WTC11 (cell line): ENCODE measurements at regions not wholly inside any gene's neighbourhood (a gene's known extent, or its start where the extent isn't known, plus 50 kb on each side); places are given as distances from the start of the nearest gene placed in this dataset.

Source experiments
- ATAC-seq: fragments of 200-7000 bp; cut with Tn5 transposase; 2 replicates; pipeline ENCODE4 v1.10.0; 2021; ENCODE audit warnings: mild to moderate bottlenecking, moderate library complexity
- CTCF ChIA-PET: fragments of 300-600 bp; sonication (Branson Sonifier 250); formaldehyde crosslinking; loops from one replicate; lab custom pipeline; 2021; ENCODE audit warnings: antibody characterized with exemption; lab: Charles Lee
- POLR2A ChIA-PET: fragments of 350-600 bp; sonication (Branson Sonifier 250); formaldehyde crosslinking; loops from one replicate; lab custom pipeline; 2021; ENCODE audit warnings: antibody characterized with exemption; lab: Charles Lee
- DNase-seq: peaks from one replicate; pipeline ENCODE4 v3.0.0; 2021; ENCODE audit warnings: low spot score
- H3K27ac Mint-ChIP-seq: 2 replicates; pipeline ENCODE4 v1.8.0; 2021; ENCODE audit warnings: mixed read lengths
- H3K27me3 Mint-ChIP-seq: 2 replicates; pipeline ENCODE4 v1.8.0; 2021; ENCODE audit warnings: low read depth, mild to moderate bottlenecking, moderate library complexity, mixed read lengths
- H3K36me3 Mint-ChIP-seq: 2 replicates; pipeline ENCODE4 v1.8.0; 2021; ENCODE audit warnings: mixed read lengths
- H3K4me1 Mint-ChIP-seq: 2 replicates; pipeline ENCODE4 v1.8.0; 2022; ENCODE audit warnings: mixed read lengths
- H3K4me3 Mint-ChIP-seq: 2 replicates; pipeline ENCODE4 v1.8.0; 2021; ENCODE audit warnings: mild to moderate bottlenecking, moderate library complexity, mixed read lengths
- H3K9me3 Mint-ChIP-seq: 2 replicates; pipeline ENCODE4 v1.8.0; 2021; ENCODE audit warnings: mixed read lengths
- FOXK1 ChIP-seq: sonication (generic); formaldehyde crosslinking; IDR thresholded peaks from 2 replicates; pipeline ENCODE4 v1.8.0; 2022; ENCODE audit warnings: mild to moderate bottlenecking, moderate library complexity, missing genetic modification reagents
- GRHL2 ChIP-seq: fragments of 250-450 bp; sonication (Bioruptor Pico); IDR thresholded peaks from 2 replicates; pipeline ENCODE4 v1.8.0; 2022; ENCODE audit warnings: mild to moderate bottlenecking, moderate library complexity; ENCODE audit not compliant: insufficient replicate concordance, severe bottlenecking
- MXD4 ChIP-seq: fragments of 250-450 bp; sonication (Bioruptor Pico); IDR thresholded peaks from 2 replicates; pipeline ENCODE4 v1.8.0; 2021; ENCODE audit warnings: mild to moderate bottlenecking, moderate library complexity, borderline replicate concordance
- NFE2L1 ChIP-seq: sonication (generic); formaldehyde crosslinking; IDR thresholded peaks from 2 replicates; pipeline ENCODE4 v1.8.1; 2023; ENCODE audit warnings: missing genetic modification reagents
- NR1H2 ChIP-seq: sonication (generic); formaldehyde crosslinking; IDR thresholded peaks from 2 replicates; pipeline ENCODE4 v1.9.0; 2021; ENCODE audit warnings: mild to moderate bottlenecking, moderate library complexity, missing genetic modification reagents
- SMAD4 ChIP-seq: sonication (generic); formaldehyde crosslinking; IDR thresholded peaks from 2 replicates; pipeline ENCODE4 v1.8.0; 2022; ENCODE audit warnings: mild to moderate bottlenecking, missing genetic modification reagents
- ZNF396 ChIP-seq: fragments of 250-450 bp; sonication (Bioruptor Pico); IDR thresholded peaks from 2 replicates; pipeline ENCODE4 v1.8.0; 2021; ENCODE audit warnings: mild to moderate bottlenecking, moderate library complexity, borderline replicate concordance
- ZNF671 ChIP-seq: fragments of 250-450 bp; sonication (Bioruptor Pico); IDR thresholded peaks from 2 replicates; pipeline ENCODE4 v1.8.0; 2021; ENCODE audit warnings: mild to moderate bottlenecking
- TF ChIP-seq, protein P1 (sequence below): sonication (generic); formaldehyde crosslinking; IDR thresholded peaks from 2 replicates; pipeline ENCODE4 v1.8.0; 2023; ENCODE audit warnings: mild to moderate bottlenecking, missing genetic modification reagents
- TF ChIP-seq, protein P2 (sequence below): sonication (generic); formaldehyde crosslinking; IDR thresholded peaks from 2 replicates; pipeline ENCODE4 v1.8.0; 2022; ENCODE audit warnings: mild to moderate bottlenecking, missing genetic modification reagents
- TF ChIP-seq, protein P3 (sequence below): fragments of 250-450 bp; sonication (Bioruptor Pico); IDR thresholded peaks from 2 replicates; pipeline ENCODE4 v1.9.0; 2021; ENCODE audit warnings: mild to moderate bottlenecking, borderline replicate concordance
- TF ChIP-seq, protein P4 (sequence below): fragments of 200-600 bp; IDR thresholded peaks from 2 replicates; pipeline ENCODE4 v1.8.0; 2022; ENCODE audit warnings: antibody characterized with exemption
- TF ChIP-seq, protein P5 (sequence below): sonication (generic); formaldehyde crosslinking; IDR thresholded peaks from 2 replicates; pipeline ENCODE4 v1.8.1; 2022; ENCODE audit warnings: low read depth, missing genetic modification reagents, borderline replicate concordance
- TF ChIP-seq, protein P6 (sequence below): sonication (generic); formaldehyde crosslinking; conservative IDR thresholded peaks from 2 replicates; pipeline ENCODE4 v1.8.1; 2023; ENCODE audit warnings: mild to moderate bottlenecking, low read depth, missing genetic modification reagents, moderate library complexity
- TF ChIP-seq, protein P7 (sequence below): sonication (generic); formaldehyde crosslinking; IDR thresholded peaks from 2 replicates; pipeline ENCODE4 v1.8.1; 2022; ENCODE audit warnings: low read depth, mild to moderate bottlenecking, moderate library complexity, missing genetic modification reagents, borderline replicate concordance
- TF ChIP-seq, protein P8 (sequence below): fragments of 250-450 bp; sonication (Bioruptor Pico); IDR thresholded peaks from 2 replicates; pipeline ENCODE4 v1.9.0; 2021; ENCODE audit warnings: mild to moderate bottlenecking
- TF ChIP-seq, protein P9 (sequence below): fragments of 250-450 bp; sonication (Bioruptor Pico); IDR thresholded peaks from 2 replicates; pipeline ENCODE4 v1.9.0; 2021; ENCODE audit warnings: moderate library complexity, mild to moderate bottlenecking, inconsistent platforms, borderline replicate concordance

DNA sequence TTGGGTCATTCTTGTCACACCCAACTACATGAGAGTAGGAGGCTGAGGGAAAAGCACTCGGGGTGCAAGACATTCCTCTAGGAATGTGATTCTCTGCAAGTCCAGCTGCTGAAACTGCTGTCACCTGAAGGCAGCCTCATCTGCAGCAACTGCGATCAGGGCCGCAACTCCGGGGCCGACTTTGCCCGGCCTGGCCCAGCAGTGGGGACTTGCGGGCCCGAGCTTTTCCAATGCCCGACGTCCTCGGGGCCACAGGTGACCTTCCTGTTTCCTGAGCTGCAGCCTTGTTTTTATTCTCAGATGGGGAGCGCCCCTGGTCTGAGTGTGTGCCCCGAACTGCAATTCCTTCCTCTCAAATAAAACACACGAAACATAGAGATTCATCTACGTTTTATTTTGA lies 104.7 kb upstream of the NKX1-1 start:
- Mint-ChIP-seq H3K27ac (no peak overlapping the region), H3K4me1 (peaks cover 4% of the 10 kb centered on the region), H3K4me3 (no peak overlapping the region), H3K9me3 (peaks cover 3% of the 10 kb centered on the region; the same call in 1 of the 2 replicates), H3K36me3 (no peaks in the 10 kb centered on the region), H3K27me3 (no peaks in the 10 kb centered on the region)
- ChIA-PET POLR2A (no interaction called here), CTCF (interaction anchor here (1.1 to 3.3 kb wide), 3 partner anchors 38 to 142 kb away, joined by 4 to 19 read pairs (median 11); no protein-coding TSS in a partner anchor)
- DNase-seq (no peak), ATAC-seq (no peak)
- TF ChIP-seq ZNF396 (no peak), GRHL2 (CRISPR knock-in tag) (no peak), NFE2L1 (no peak), SMAD4 (CRISPR knock-in tag) (no peak), MXD4 (CRISPR knock-in tag) (no peak), ZNF671 (CRISPR knock-in tag) (no peak), NR1H2 (CRISPR knock-in tag) (no peak), FOXK1 (CRISPR knock-in tag) (no peak)
- TF ChIP-seq, protein P1, sequence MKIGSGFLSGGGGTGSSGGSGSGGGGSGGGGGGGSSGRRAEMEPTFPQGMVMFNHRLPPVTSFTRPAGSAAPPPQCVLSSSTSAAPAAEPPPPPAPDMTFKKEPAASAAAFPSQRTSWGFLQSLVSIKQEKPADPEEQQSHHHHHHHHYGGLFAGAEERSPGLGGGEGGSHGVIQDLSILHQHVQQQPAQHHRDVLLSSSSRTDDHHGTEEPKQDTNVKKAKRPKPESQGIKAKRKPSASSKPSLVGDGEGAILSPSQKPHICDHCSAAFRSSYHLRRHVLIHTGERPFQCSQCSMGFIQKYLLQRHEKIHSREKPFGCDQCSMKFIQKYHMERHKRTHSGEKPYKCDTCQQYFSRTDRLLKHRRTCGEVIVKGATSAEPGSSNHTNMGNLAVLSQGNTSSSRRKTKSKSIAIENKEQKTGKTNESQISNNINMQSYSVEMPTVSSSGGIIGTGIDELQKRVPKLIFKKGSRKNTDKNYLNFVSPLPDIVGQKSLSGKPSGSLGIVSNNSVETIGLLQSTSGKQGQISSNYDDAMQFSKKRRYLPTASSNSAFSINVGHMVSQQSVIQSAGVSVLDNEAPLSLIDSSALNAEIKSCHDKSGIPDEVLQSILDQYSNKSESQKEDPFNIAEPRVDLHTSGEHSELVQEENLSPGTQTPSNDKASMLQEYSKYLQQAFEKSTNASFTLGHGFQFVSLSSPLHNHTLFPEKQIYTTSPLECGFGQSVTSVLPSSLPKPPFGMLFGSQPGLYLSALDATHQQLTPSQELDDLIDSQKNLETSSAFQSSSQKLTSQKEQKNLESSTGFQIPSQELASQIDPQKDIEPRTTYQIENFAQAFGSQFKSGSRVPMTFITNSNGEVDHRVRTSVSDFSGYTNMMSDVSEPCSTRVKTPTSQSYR (CRISPR knock-in tag) = no peak
- TF ChIP-seq, protein P2, sequence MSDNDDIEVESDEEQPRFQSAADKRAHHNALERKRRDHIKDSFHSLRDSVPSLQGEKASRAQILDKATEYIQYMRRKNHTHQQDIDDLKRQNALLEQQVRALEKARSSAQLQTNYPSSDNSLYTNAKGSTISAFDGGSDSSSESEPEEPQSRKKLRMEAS (CRISPR knock-in tag) = no peak
- TF ChIP-seq, protein P3, sequence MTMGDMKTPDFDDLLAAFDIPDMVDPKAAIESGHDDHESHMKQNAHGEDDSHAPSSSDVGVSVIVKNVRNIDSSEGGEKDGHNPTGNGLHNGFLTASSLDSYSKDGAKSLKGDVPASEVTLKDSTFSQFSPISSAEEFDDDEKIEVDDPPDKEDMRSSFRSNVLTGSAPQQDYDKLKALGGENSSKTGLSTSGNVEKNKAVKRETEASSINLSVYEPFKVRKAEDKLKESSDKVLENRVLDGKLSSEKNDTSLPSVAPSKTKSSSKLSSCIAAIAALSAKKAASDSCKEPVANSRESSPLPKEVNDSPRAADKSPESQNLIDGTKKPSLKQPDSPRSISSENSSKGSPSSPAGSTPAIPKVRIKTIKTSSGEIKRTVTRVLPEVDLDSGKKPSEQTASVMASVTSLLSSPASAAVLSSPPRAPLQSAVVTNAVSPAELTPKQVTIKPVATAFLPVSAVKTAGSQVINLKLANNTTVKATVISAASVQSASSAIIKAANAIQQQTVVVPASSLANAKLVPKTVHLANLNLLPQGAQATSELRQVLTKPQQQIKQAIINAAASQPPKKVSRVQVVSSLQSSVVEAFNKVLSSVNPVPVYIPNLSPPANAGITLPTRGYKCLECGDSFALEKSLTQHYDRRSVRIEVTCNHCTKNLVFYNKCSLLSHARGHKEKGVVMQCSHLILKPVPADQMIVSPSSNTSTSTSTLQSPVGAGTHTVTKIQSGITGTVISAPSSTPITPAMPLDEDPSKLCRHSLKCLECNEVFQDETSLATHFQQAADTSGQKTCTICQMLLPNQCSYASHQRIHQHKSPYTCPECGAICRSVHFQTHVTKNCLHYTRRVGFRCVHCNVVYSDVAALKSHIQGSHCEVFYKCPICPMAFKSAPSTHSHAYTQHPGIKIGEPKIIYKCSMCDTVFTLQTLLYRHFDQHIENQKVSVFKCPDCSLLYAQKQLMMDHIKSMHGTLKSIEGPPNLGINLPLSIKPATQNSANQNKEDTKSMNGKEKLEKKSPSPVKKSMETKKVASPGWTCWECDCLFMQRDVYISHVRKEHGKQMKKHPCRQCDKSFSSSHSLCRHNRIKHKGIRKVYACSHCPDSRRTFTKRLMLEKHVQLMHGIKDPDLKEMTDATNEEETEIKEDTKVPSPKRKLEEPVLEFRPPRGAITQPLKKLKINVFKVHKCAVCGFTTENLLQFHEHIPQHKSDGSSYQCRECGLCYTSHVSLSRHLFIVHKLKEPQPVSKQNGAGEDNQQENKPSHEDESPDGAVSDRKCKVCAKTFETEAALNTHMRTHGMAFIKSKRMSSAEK (CRISPR knock-in tag) = no peak
- TF ChIP-seq, protein P4, sequence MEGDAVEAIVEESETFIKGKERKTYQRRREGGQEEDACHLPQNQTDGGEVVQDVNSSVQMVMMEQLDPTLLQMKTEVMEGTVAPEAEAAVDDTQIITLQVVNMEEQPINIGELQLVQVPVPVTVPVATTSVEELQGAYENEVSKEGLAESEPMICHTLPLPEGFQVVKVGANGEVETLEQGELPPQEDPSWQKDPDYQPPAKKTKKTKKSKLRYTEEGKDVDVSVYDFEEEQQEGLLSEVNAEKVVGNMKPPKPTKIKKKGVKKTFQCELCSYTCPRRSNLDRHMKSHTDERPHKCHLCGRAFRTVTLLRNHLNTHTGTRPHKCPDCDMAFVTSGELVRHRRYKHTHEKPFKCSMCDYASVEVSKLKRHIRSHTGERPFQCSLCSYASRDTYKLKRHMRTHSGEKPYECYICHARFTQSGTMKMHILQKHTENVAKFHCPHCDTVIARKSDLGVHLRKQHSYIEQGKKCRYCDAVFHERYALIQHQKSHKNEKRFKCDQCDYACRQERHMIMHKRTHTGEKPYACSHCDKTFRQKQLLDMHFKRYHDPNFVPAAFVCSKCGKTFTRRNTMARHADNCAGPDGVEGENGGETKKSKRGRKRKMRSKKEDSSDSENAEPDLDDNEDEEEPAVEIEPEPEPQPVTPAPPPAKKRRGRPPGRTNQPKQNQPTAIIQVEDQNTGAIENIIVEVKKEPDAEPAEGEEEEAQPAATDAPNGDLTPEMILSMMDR = no peak
- TF ChIP-seq, protein P5, sequence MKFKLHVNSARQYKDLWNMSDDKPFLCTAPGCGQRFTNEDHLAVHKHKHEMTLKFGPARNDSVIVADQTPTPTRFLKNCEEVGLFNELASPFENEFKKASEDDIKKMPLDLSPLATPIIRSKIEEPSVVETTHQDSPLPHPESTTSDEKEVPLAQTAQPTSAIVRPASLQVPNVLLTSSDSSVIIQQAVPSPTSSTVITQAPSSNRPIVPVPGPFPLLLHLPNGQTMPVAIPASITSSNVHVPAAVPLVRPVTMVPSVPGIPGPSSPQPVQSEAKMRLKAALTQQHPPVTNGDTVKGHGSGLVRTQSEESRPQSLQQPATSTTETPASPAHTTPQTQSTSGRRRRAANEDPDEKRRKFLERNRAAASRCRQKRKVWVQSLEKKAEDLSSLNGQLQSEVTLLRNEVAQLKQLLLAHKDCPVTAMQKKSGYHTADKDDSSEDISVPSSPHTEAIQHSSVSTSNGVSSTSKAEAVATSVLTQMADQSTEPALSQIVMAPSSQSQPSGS (CRISPR knock-in tag) = no peak
- TF ChIP-seq, protein P6, sequence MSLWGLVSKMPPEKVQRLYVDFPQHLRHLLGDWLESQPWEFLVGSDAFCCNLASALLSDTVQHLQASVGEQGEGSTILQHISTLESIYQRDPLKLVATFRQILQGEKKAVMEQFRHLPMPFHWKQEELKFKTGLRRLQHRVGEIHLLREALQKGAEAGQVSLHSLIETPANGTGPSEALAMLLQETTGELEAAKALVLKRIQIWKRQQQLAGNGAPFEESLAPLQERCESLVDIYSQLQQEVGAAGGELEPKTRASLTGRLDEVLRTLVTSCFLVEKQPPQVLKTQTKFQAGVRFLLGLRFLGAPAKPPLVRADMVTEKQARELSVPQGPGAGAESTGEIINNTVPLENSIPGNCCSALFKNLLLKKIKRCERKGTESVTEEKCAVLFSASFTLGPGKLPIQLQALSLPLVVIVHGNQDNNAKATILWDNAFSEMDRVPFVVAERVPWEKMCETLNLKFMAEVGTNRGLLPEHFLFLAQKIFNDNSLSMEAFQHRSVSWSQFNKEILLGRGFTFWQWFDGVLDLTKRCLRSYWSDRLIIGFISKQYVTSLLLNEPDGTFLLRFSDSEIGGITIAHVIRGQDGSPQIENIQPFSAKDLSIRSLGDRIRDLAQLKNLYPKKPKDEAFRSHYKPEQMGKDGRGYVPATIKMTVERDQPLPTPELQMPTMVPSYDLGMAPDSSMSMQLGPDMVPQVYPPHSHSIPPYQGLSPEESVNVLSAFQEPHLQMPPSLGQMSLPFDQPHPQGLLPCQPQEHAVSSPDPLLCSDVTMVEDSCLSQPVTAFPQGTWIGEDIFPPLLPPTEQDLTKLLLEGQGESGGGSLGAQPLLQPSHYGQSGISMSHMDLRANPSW (CRISPR knock-in tag) = no peak
- TF ChIP-seq, protein P7, sequence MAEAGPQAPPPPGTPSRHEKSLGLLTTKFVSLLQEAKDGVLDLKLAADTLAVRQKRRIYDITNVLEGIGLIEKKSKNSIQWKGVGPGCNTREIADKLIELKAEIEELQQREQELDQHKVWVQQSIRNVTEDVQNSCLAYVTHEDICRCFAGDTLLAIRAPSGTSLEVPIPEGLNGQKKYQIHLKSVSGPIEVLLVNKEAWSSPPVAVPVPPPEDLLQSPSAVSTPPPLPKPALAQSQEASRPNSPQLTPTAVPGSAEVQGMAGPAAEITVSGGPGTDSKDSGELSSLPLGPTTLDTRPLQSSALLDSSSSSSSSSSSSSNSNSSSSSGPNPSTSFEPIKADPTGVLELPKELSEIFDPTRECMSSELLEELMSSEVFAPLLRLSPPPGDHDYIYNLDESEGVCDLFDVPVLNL = no peak
- TF ChIP-seq, protein P8, sequence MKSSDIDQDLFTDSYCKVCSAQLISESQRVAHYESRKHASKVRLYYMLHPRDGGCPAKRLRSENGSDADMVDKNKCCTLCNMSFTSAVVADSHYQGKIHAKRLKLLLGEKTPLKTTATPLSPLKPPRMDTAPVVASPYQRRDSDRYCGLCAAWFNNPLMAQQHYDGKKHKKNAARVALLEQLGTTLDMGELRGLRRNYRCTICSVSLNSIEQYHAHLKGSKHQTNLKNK (CRISPR knock-in tag) = no peak
- TF ChIP-seq, protein P9, sequence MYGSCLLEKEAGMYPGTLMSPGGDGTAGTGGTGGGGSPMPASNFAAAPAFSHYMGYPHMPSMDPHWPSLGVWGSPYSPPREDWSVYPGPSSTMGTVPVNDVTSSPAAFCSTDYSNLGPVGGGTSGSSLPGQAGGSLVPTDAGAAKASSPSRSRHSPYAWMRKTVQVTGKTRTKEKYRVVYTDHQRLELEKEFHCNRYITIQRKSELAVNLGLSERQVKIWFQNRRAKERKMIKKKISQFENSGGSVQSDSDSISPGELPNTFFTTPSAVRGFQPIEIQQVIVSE (CRISPR knock-in tag) = no peak
